ENCODE measurements at regions not wholly inside any gene's neighbourhood (a gene's known extent, or its start where the extent isn't known, plus 50 kb on each side); places are given as distances from the start of the nearest gene placed in this dataset.
"Not testable (repeated sequence)": the region's sequence is repeated elsewhere in the genome, so short reads cannot be mapped to it uniquely, and the experiment has no call there.

- no peak for DNase-seq
Observed at GRCh38 chr4:57832083-57832482, 721.9 kb upstream of the IGFBP7 start.

- no peak for DNase-seq
Observed at GRCh38 chr4:57789666-57790065, 679.5 kb upstream of the IGFBP7 start.

- peak; percentile 70 for DNase-seq
Observed at GRCh38 chr4:57777876-57778275, 667.7 kb upstream of the IGFBP7 start.

- no peak for DNase-seq
Observed at GRCh38 chr4:57774681-57775080, 664.5 kb upstream of the IGFBP7 start.

GRCh38 chr4:57774171-57774570 lies 664.0 kb upstream of the IGFBP7 start:
- DNase-seq = no peak

- no peak for DNase-seq
Observed at GRCh38 chr4:57766341-57766740, 656.2 kb upstream of the IGFBP7 start.

- DNase-seq = no peak
Observed at GRCh38 chr4:57764856-57765255, 654.7 kb upstream of the IGFBP7 start.

GRCh38 chr4:57763070-57763469 lies 652.9 kb upstream of the IGFBP7 start:
- DNase-seq = no peak

GRCh38 chr4:57740625-57741190 lies 630.5 kb upstream of the IGFBP7 start:
- no peak for DNase-seq

GRCh38 chr4:57736781-57737180 lies 626.6 kb upstream of the IGFBP7 start:
- no peak for DNase-seq

- no peak for DNase-seq
Observed at GRCh38 chr4:57734104-57734670, 624.0 kb upstream of the IGFBP7 start.

GRCh38 chr4:57729775-57730570 lies 619.8 kb upstream of the IGFBP7 start:
- DNase-seq = not testable (repeated sequence)

GRCh38 chr4:57726154-57726553 lies 616.0 kb upstream of the IGFBP7 start:
- DNase-seq = no peak

- no peak for DNase-seq
Observed at GRCh38 chr4:57719456-57719855, 609.3 kb upstream of the IGFBP7 start.

- DNase-seq = not testable (repeated sequence)
Observed at GRCh38 chr4:57714313-57714712, 604.1 kb upstream of the IGFBP7 start.

- no peak for DNase-seq
Observed at GRCh38 chr4:57710053-57710452, 599.9 kb upstream of the IGFBP7 start.

- no peak for DNase-seq
Observed at GRCh38 chr4:57691370-57691769, 581.2 kb upstream of the IGFBP7 start.

GRCh38 chr4:57689693-57690205 lies 579.6 kb upstream of the IGFBP7 start:
- no peak for DNase-seq

GRCh38 chr4:57682275-57682674 lies 572.1 kb upstream of the IGFBP7 start:
- DNase-seq = no peak

- DNase-seq = no peak
Observed at GRCh38 chr4:57679969-57680368, 569.8 kb upstream of the IGFBP7 start.

GRCh38 chr4:57676394-57676793 lies 566.2 kb upstream of the IGFBP7 start:
- no peak for DNase-seq

- DNase-seq = no peak
Observed at GRCh38 chr4:57672846-57673433, 562.8 kb upstream of the IGFBP7 start.

- DNase-seq = no peak
Observed at GRCh38 chr4:57668621-57669020, 558.4 kb upstream of the IGFBP7 start.

GRCh38 chr4:57665806-57666205 lies 555.6 kb upstream of the IGFBP7 start:
- peak; percentile 51 for DNase-seq
